NCI-H1092 treated with DMSO at 0.1 percent for 48 hours (cell line): ENCODE measurements at regions not wholly inside any gene's neighbourhood (a gene's known extent, or its start where the extent isn't known, plus 50 kb on each side); places are given as distances from the start of the nearest gene placed in this dataset.

Experiments
- DNase-seq: peaks from one replicate; lab custom pipeline; 2025; lab: John Stamatoyannopoulos, UW

DNA sequence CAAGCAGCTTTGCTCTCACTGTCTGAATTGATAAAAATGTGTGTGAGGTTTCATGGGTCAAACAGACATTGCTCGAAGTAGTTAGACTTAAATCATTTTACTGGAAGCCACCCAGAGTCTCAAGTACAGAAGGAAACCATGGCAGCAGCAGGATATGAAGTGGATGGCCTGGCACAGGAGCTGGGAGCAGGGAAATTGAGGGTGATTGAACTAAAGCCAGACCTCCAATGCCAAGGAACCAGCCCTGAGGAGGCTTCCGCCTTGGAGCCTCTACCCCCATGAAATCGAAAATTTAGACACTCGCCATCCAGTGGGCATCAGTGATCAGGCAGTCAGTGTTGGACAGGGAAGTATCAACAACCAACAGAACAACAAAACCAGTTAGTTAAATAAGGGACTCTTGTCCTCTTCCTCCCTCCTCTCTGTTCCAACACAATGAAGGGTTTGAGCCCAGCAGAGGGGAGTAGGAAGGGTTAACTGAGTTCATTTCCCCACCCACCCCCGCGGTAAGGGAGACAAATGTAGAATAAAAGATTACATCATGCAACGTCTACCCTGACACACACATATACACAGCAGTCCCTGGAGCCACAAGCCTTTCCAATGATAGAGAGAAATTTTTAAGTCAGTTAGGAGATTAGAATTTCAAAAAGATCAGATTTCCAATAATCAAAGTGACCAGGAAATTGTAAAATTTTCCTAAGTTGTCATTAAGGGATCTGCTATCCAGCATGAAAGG is 156.3 kb downstream of the SLC16A9 start:
- DNase-seq, result no peak

GRCh38 chr10:59550061-59550460 is 159.6 kb downstream of the SLC16A9 start:
- no peak for DNase-seq

DNA sequence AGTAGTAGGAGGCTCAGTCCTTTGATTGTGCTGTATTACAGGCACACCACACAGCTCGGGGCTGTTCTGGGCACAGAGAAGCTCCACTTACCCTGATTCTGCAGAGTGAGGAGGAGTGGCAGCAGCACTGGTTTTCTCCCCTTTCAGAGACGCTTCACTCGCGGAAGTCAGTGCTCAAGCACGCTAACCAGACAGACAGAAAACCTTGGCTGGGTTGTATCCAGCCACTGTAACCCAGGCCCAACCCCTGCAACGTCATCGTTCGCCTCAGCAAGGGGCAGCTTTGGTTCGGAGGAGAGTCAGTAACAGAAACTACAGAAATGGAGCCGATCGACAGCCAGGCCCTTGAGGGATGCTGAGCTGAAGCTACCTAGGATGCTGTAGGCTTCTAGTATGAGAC is 171.0 kb downstream of the SLC16A9 start:
- DNase-seq, result no peak

DNA sequence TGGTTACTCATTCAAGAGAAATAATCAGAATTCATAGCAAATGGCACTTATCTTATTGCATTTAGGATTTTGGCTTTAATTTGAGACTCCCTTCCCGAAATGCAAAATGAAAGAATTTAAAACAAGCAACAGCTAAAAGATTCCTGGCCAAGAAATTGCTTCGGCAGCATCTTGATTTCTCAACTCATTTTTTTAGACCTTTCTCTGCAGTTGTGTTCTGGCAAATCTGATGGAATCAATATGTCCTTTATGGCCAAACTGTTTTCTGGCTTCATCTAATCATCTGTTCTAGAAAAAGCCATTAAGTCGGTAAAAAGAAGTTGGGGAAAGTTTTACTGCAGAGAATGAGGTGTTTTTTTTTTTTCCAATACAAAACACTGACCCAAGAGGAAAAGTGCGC is 172.1 kb downstream of the SLC16A9 start:
- no peak for DNase-seq

- no peak for DNase-seq
These were observed 173.3 kb downstream of the SLC16A9 start for GRCh38 chr10:59536167-59537014.

- DNase-seq, result no peak
These were observed 162.0 kb upstream of the FAM13C start for GRCh38 chr10:59524348-59524747.

DNA sequence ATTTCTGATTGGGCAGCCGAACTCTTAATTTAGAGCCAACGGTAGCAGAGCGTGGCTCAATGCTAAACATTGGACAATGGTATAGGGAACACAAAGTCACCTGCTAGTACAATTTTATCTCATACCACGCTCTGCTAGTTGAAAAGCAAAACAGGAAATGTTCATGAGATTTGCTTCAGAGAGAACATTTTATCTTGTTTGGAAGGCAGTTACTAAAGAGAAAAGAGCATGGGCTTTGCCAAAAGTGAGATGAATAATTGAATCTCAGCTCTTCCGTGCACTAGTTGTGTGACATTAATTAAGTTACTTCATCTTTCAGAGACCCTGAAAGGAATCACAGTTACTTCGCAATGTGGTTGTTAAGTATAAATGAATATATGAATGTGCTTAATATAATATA is 161.5 kb upstream of the FAM13C start:
- no peak for DNase-seq

- no peak for DNase-seq
These were observed 155.6 kb upstream of the FAM13C start for GRCh38 chr10:59517996-59518395.

GRCh38 chr10:59517341-59517899 is 155.1 kb upstream of the FAM13C start:
- no peak for DNase-seq

DNA sequence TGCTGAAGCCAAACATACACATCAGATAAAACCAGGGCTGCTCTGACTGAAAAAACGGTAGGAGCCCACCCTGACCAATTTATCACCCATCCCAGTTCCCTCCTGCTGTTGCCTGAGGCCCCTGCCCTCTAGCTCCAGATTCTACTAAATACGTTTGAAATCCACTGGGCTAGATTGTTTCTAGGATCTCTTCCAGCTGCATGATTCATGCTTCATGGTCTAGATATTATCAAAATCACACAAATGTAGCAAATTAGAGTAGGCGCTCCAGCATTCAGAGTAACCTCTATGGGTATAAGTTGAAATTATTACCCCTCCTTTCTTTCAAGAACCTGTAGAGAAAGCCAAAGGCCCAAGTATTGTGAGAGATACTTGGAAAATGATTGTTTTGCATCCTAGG is 151.2 kb upstream of the FAM13C start:
- no peak for DNase-seq

- no peak for DNase-seq
These were observed 150.6 kb upstream of the FAM13C start for GRCh38 chr10:59512951-59513350.

GRCh38 chr10:59508956-59509355 is 146.6 kb upstream of the FAM13C start:
- no peak for DNase-seq

- DNase-seq, result no peak
These were observed 145.9 kb upstream of the FAM13C start for GRCh38 chr10:59508296-59508695.

DNA sequence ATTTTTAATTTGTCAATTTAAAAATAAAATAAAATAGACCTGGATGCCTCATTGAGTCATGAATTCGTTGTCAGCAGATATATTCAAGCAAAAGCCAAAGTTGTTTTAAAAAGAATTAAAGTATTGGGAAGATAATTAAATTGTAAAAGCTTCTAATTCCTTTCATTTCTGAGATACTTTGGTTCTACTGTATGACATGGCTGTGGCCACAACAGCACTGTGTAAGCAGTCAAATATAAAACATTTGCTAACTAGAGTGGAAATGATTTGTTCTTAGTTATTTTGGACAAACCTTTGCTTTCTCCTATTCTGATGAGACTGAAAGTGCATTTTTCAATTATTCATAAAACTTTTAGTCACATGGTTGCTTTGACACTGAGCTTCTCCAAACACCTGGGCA is 143.6 kb upstream of the FAM13C start:
- no peak for DNase-seq

GRCh38 chr10:59499460-59499859 is 137.1 kb upstream of the FAM13C start:
- DNase-seq, result no peak

GRCh38 chr10:59493017-59493416 is 130.7 kb upstream of the FAM13C start:
- no peak for DNase-seq

DNA sequence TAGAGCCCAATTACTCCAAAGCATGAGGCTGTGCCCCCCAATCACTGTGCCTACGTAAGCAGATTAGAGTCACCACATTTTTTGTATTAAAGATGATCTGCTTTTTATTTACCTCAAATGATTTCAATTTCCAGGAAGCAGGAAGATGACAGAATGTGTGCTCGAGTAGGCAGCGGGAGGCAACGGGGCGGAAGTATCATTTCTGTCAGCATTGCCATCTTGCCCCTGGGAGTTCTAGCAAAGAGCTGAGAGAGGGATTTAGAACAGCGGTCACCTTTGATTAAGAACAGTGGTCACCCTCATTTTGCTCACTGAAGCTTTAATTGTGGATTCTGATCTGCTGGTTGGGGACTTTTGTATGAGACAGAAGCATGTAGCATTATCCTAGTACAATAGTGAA is 117.1 kb upstream of the FAM13C start:
- DNase-seq, result no peak

- DNase-seq, result no peak
These were observed 108.2 kb upstream of the FAM13C start for GRCh38 chr10:59470570-59470969.

DNA sequence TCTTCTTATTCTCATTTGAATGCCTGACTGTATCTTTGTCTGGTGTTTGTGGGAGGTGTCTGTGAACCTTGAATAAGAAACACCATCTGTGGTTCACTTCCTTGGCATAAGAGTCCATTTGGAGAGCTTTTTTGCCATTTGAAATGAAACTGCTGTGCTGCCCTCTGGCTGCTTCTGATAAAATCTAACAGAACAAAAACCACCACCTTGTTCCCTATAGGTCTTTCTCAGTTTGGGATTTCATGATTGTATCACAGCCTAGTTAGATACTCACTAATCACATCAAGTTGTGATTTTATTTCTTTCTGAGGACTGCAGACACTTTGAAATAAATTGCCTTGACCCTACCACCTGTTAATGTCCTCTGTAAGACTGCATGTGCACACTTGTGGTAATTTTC is 102.7 kb upstream of the FAM13C start:
- DNase-seq, result no peak

- no peak for DNase-seq
These were observed 102.1 kb upstream of the FAM13C start for GRCh38 chr10:59464483-59464882.

DNA sequence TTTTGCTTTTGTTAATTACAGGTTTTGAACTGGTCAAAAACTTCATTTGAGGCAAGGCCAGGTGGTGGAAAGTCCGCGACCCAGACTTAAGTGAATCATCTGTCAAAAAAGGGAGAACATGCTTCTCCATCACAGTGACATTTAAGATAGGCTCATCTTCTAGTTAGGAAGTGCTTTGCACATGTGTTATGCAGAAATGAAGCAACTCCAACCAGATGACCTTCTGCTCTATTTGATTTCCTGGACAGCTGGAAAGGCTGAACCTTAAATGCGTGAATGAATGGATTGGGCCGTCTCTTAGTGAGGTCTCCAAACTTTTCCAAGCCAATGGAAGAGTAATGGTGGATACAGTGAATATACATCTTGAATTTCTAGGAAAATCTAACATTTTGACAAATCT is 101.6 kb upstream of the FAM13C start:
- DNase-seq, result no peak

DNA sequence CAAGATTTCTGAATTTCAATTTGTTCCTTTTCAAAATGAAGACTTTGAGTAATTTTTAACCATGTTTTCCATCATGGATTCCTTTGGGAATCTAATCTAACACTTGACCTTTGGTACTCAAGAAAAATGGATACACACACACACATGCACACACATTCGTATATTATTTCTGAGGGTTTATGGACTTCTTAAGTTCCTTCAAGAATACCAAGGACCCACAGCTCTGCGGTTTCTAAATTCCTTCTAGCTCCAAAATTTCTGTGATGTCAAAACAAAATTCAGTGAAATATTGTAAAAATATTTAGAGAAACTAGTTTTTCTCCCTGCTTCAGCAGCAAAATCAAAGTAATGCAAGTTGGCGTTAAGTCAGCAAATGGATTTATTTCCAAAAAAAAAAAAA is 98.3 kb upstream of the FAM13C start:
- DNase-seq, result no peak

GRCh38 chr10:59456199-59456598 is 93.8 kb upstream of the FAM13C start:
- DNase-seq, result no peak
